CD8-positive, alpha-beta memory T cell (primary cell): ENCODE measurements at regions not wholly inside any gene's neighbourhood (a gene's known extent, or its start where the extent isn't known, plus 50 kb on each side); places are given as distances from the start of the nearest gene placed in this dataset.
A peak's percentile ranks its signal among the peaks of the same experiment; 100 is the strongest.

Experiments
- CTCF ChIA-PET: fragments of 350-600 bp; sonication (Branson Sonifier 250); formaldehyde crosslinking; loops from one replicate; lab custom pipeline; 2021; ENCODE audit warnings: antibody characterized with exemption; lab: Charles Lee
- POLR2A ChIA-PET: fragments of 350-600 bp; sonication (Branson Sonifier 250); formaldehyde crosslinking; loops from one replicate; lab custom pipeline; 2021; ENCODE audit warnings: antibody characterized with exemption; lab: Charles Lee
- DNase-seq, 5 donors: peaks; one replicate each; pipeline versions ENCODE4 v3.0.0 to v3.0.0-alpha.2; 2020 to 2022; ENCODE audit warnings: mixed read lengths in 1 of 5
- H3K27ac ChIP-seq: one replicate; pipeline ENCODE4 v1.7.0; 2013; ENCODE audit warnings: low read depth, mild to moderate bottlenecking, low read length, moderate library complexity
- H3K27me3 ChIP-seq: 2 replicates; pipeline ENCODE4 v1.7.0; 2013; ENCODE audit warnings: low read length, mild to moderate bottlenecking; ENCODE audit not compliant: insufficient read depth, poor library complexity, severe bottlenecking
- H3K36me3 ChIP-seq: 2 replicates; pipeline ENCODE4 v1.7.0; 2013; ENCODE audit warnings: mild to moderate bottlenecking, low read length, moderate library complexity; ENCODE audit not compliant: insufficient read depth
- H3K4me1 ChIP-seq: 2 replicates; pipeline ENCODE4 v1.7.0; 2013; ENCODE audit warnings: mild to moderate bottlenecking, low read length, moderate library complexity; ENCODE audit not compliant: insufficient read depth
- H3K4me3 ChIP-seq: 2 replicates; pipeline ENCODE4 v1.7.0; 2013; ENCODE audit warnings: mild to moderate bottlenecking, low read length
- H3K9me3 ChIP-seq: 2 replicates; pipeline ENCODE4 v1.7.0; 2013; ENCODE audit warnings: mild to moderate bottlenecking, low read length
- H3K27ac Mint-ChIP-seq, 8 donors: one replicate each; pipeline ENCODE4 v1.8.0; 2020 to 2021; ENCODE audit warnings: mixed read lengths in 8 of 8, mild to moderate bottlenecking in 6 of 8, inconsistent platforms in 3 of 8, moderate library complexity in 3 of 8
- H3K27me3 Mint-ChIP-seq, 2 donors: one replicate each; pipeline ENCODE4 v1.8.0; 2020 to 2021; ENCODE audit warnings: mixed read lengths in 2 of 2, mild to moderate bottlenecking in 1 of 2, moderate library complexity in 1 of 2
- H3K36me3 Mint-ChIP-seq, 3 donors: one replicate each; pipeline ENCODE4 v1.8.0; 2020 to 2021; ENCODE audit warnings: mixed read lengths in 3 of 3, inconsistent platforms in 1 of 3, mild to moderate bottlenecking in 1 of 3
- H3K4me1 Mint-ChIP-seq, 3 donors: one replicate each; pipeline ENCODE4 v1.8.0; 2020 to 2021; ENCODE audit warnings: mixed read lengths in 3 of 3, inconsistent platforms in 1 of 3, mild to moderate bottlenecking in 1 of 3
- H3K4me3 Mint-ChIP-seq, 7 donors: one replicate each; pipeline ENCODE4 v1.8.0; 2020 to 2021; ENCODE audit warnings: mixed read lengths in 7 of 7, mild to moderate bottlenecking in 6 of 7, moderate library complexity in 4 of 7, inconsistent platforms in 2 of 7
- H3K9me3 Mint-ChIP-seq, 5 donors: one replicate each; pipeline ENCODE4 v1.8.0; 2020 to 2022; ENCODE audit warnings: mixed read lengths in 5 of 5, mild to moderate bottlenecking in 3 of 5, moderate library complexity in 2 of 5, inconsistent platforms in 1 of 5

DNA sequence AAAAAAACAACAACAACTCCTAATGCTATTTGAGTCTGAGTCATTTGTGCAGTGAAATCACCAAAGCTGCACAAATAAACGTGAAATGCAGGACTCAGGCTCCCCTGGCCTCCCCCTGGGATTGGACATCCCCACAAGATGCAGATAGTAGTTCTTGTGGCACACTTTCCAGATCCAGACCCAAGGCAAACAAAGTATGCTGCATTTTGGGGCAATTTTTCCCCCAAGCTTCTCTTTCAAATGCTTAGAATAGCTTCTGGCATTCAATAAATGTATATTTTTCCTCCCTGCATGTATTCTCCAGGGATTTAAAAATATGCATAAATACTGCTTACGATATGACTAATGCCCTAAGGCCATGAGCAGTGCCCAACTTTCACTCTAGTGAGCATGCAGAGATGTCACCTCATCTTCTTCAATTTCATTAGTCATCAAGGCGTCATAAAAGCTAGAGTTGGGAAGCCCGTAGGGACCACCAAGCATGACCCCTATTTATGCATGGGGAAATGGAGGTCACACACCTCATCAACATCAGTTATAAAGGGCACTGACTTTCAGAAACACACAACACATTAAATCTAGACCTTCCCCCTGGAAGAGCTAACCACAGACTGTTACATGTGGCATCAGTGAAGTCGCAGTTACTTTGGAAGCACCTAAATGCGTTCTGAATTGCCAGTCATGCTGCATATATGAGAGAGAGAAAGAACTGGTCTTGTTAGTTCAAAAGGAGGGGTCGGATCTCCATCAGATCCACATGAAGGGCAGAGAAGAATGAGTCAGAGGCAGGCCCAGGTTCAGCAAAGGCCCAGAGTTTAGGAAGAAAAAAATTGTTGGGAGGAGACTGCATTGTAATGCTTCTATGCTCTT, 374.1 kb downstream of the LPIN1 start:
- Mint-ChIP-seq H3K27me3 (peaks cover 0 to 2% of the 10 kb centered on the region in 2 donors), H3K36me3 (no peaks in the 10 kb centered on the region), H3K4me3 (no peak overlapping the region), H3K4me1 (no peaks in the 10 kb centered on the region), H3K9me3 (no peaks in the 10 kb centered on the region), H3K27ac (no peak overlapping the region)
- Histone ChIP-seq H3K27ac (no peak overlapping the region), H3K9me3 (no peaks in the 10 kb centered on the region), H3K4me3 (no peak overlapping the region), H3K27me3 (no peaks in the 10 kb centered on the region), H3K36me3 (no peaks in the 10 kb centered on the region), H3K4me1 (peaks cover 1% of the 10 kb centered on the region)
- DNase-seq = no peak
- ChIA-PET CTCF (interaction anchor here (0.9 kb wide), 1 partner anchor 9 kb away, joined by 3 read pairs; no protein-coding TSS in a partner anchor), POLR2A (no interaction called here)

DNA sequence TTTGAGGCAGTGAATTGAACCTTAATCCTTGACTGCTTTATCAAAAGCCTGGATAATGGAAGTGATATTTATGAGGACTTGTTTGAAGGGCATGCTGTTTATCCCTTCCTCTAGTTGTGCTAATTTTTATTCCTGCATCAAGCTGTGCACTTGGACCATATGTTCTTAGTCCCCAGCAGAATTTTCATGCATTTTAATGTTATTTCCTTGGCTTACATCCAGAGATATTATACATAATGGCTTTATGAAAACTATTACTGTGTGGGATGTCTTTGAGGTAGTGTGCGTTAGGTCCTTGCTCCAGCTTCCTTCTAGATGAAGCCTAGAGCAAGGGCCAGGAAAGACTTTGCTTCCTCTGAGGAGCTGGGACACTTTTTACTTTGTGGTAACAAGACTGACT, 378.4 kb downstream of the LPIN1 start:
- H3K27me3 ChIP-seq = no peaks in the 10 kb centered on the region
- Mint-ChIP-seq H3K27ac (peak overlapping the region in 1 of 8 donors; percentile 24), H3K9me3 (peaks cover 0 to 2% (median 0%) of the 10 kb centered on the region in 5 donors), H3K4me1 (peaks cover 0 to 5% (median 0%) of the 10 kb centered on the region in 3 donors), H3K36me3 (no peaks in the 10 kb centered on the region), H3K27me3 (no peaks in the 10 kb centered on the region), H3K4me3 (no peak overlapping the region)
- no peaks in the 10 kb centered on the region for H3K36me3 ChIP-seq
- ChIA-PET POLR2A (no interaction called here), CTCF (no interaction called here)
- H3K4me1 ChIP-seq = peaks cover 33% of the 10 kb centered on the region
- no peak overlapping the region for H3K27ac ChIP-seq
- H3K4me3 ChIP-seq = no peak overlapping the region
- DNase-seq = no peak
- H3K9me3 ChIP-seq = no peaks in the 10 kb centered on the region

DNA sequence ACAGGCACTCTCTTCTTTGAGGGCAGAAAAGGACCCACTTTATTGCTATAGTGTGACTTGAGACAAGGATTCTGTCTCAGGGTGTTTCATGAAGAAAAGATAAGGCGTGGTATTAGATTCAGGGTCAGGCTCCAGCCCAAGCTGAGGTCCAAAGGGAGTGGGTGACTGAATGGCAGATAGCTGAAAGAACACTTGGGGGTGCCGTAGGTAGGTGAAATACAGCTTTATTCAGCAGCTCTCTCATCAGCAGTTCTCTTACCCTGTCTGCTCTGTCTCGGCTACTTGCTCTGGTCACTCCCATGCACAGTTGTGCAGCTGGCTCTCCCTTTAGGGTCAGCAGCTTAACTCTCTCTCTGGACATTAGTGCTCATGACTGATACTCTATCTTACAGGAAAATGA, 379.9 kb downstream of the LPIN1 start:
- CTCF ChIA-PET = interaction anchor here (0.6 kb wide), 1 partner anchor 145 kb away, joined by 3 read pairs; no protein-coding TSS in a partner anchor
- H3K9me3 ChIP-seq = no peaks in the 10 kb centered on the region
- Mint-ChIP-seq H3K27ac (peak overlapping the region in 3 of 8 donors; percentile 9 to 89 (median 55)), H3K4me3 (peak overlapping the region in 1 of 7 donors; percentile 17), H3K9me3 (peaks cover 0 to 2% (median 0%) of the 10 kb centered on the region in 5 donors), H3K27me3 (no peaks in the 10 kb centered on the region), H3K4me1 (peaks cover 0 to 5% (median 0%) of the 10 kb centered on the region in 3 donors), H3K36me3 (no peaks in the 10 kb centered on the region)
- no peak for DNase-seq
- no peak overlapping the region for H3K27ac ChIP-seq
- POLR2A ChIA-PET = no interaction called here
- no peak overlapping the region for H3K4me3 ChIP-seq
- H3K4me1 ChIP-seq = peaks cover 37% of the 10 kb centered on the region
- H3K27me3 ChIP-seq = no peaks in the 10 kb centered on the region
- H3K36me3 ChIP-seq = no peaks in the 10 kb centered on the region

DNA sequence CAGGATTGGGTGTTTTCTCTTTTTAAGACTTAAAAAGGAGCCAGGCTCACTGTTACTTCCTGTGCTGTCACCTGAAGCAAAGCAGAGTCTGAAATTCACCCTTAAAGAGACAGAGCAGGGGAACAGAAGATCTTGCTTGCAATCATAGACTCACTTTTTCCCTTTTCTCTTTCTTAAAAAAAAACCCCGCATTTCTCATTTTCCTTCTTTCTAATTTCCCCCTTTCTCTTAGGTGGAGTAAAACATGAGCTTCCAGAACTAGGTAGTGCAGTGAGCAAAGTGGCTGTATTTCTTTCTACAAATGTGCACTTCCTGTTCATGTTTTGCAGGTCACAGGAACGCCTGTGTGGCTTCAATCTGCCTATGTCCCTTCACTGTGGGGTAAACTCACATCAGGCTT, 381.2 kb downstream of the LPIN1 start:
- H3K27me3 Mint-ChIP-seq = no peaks in the 10 kb centered on the region
- peak overlapping the region; percentile 66 to 81 (median 75) for H3K4me3 Mint-ChIP-seq
- POLR2A ChIA-PET = no interaction called here
- no peaks in the 10 kb centered on the region for H3K9me3 ChIP-seq
- H3K4me1 ChIP-seq = peaks cover 50% of the 10 kb centered on the region
- no peak overlapping the region for H3K27ac ChIP-seq
- H3K36me3 ChIP-seq = no peaks in the 10 kb centered on the region
- peak overlapping the region in 7 of 8 donors; percentile 44 to 89 (median 64) for H3K27ac Mint-ChIP-seq
- CTCF ChIA-PET = no interaction called here
- peak overlapping the region; percentile 40 for H3K4me3 ChIP-seq
- no peaks in the 10 kb centered on the region for H3K36me3 Mint-ChIP-seq
- peaks cover 0 to 5% (median 0%) of the 10 kb centered on the region in 3 donors for H3K4me1 Mint-ChIP-seq
- peak in 2 of 5 donors; percentile 16 to 38 for DNase-seq
- H3K9me3 Mint-ChIP-seq = peaks cover 0 to 2% (median 0%) of the 10 kb centered on the region in 5 donors
- no peaks in the 10 kb centered on the region for H3K27me3 ChIP-seq

DNA sequence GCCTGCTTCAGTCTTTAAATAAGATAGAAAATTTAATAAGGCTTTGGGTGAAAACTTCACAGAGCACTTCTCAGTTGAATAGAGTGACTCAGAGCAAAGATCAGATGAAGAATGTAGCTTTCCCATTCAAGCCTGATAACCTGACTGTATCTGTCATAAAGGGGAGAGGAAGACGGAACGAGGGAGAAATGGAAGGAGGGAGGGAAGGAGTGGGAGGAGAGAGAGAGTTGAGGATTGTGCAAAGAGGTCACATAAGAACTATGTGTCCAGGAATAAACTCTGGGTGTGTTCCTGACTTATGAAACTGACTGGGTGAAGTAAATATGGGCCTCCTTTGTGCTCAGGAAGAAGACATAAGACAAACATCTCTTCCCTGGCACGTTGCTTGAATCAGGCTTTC, 385.5 kb downstream of the LPIN1 start:
- Mint-ChIP-seq H3K27ac (no peak overlapping the region), H3K27me3 (no peaks in the 10 kb centered on the region), H3K9me3 (peaks cover 0 to 2% (median 0%) of the 10 kb centered on the region in 5 donors), H3K4me1 (no peaks in the 10 kb centered on the region), H3K4me3 (no peak overlapping the region), H3K36me3 (peaks cover 0 to 6% (median under 1%) of the 10 kb centered on the region in 3 donors)
- no peak overlapping the region for H3K27ac ChIP-seq
- H3K36me3 ChIP-seq = no peaks in the 10 kb centered on the region
- H3K27me3 ChIP-seq = no peaks in the 10 kb centered on the region
- peaks cover 38% of the 10 kb centered on the region for H3K4me1 ChIP-seq
- CTCF ChIA-PET = no interaction called here
- no peak overlapping the region for H3K4me3 ChIP-seq
- no peaks in the 10 kb centered on the region for H3K9me3 ChIP-seq
- POLR2A ChIA-PET = no interaction called here
- no peak for DNase-seq

DNA sequence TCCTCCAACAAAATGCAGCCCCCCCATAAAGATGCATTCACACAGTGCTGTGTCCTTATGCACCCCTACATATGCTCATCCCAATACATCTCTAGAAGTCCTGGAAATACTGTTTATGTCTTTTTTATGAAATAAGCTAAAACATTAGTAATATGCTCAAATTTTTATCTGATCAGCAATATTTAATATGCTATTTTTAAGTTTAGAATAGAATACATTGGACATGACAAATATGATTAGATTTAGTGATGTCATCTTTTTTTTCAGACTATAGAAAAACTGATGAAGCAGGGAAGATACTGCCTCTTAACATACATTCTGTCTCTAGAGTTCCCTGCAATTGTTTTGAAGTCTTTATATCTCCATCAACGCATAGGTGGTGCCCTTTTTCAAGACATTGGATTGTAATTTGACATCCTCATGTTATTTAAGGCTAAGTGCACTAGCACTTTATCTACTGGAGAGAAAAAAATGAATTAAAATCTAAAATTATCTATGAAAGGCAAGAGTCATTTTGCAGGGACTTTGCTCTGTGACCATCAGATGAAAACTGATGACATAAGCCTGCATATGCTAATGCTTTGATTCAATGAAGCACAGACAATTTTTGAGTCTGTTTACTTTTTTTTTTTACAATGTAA, 395.3 kb downstream of the LPIN1 start:
- Histone ChIP-seq H3K4me3 (no peak overlapping the region), H3K27me3 (no peaks in the 10 kb centered on the region), H3K9me3 (no peaks in the 10 kb centered on the region), H3K27ac (no peak overlapping the region), H3K4me1 (no peaks in the 10 kb centered on the region), H3K36me3 (no peaks in the 10 kb centered on the region)
- ChIA-PET POLR2A (interaction anchor here (0.7 kb wide), 1 partner anchor 58 kb away, joined by 4 read pairs; no protein-coding TSS in a partner anchor), CTCF (no interaction called here)
- H3K27ac Mint-ChIP-seq = no peak overlapping the region
- H3K4me1 Mint-ChIP-seq = peaks cover 0 to 6% (median 3%) of the 10 kb centered on the region in 3 donors
- H3K27me3 Mint-ChIP-seq = peaks cover 0 to 5% of the 10 kb centered on the region in 2 donors
- H3K36me3 Mint-ChIP-seq = peaks cover 0 to 5% (median under 1%) of the 10 kb centered on the region in 3 donors
- peaks cover 0 to 2% (median 0%) of the 10 kb centered on the region in 5 donors for H3K9me3 Mint-ChIP-seq
- H3K4me3 Mint-ChIP-seq = no peak overlapping the region
- DNase-seq = no peak

DNA sequence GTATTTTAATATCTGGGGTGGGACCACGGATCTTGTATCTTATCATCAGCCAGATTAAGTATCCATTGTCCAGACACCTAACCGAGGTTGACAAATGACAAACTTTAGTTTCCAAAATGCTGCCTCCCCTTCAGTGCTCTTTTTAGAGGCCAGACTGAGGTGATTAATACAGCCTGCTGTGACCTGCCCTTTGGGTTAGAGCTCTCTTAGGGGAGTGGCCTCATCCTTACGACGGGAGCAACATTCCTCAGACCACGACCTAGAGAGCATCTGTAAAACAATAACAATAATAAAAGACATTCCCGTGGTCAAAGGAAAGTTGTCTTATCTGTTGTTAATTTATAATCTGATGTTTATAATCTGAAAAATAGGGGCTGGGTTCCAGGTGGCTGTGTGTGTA, 405.3 kb downstream of the LPIN1 start:
- H3K27ac Mint-ChIP-seq = no peak overlapping the region
- peaks cover 6 to 10% of the 10 kb centered on the region in 2 donors for H3K27me3 Mint-ChIP-seq
- no peaks in the 10 kb centered on the region for H3K4me1 Mint-ChIP-seq
- no peak overlapping the region for H3K4me3 Mint-ChIP-seq
- Histone ChIP-seq H3K27ac (no peak overlapping the region), H3K27me3 (no peaks in the 10 kb centered on the region), H3K36me3 (no peaks in the 10 kb centered on the region), H3K4me3 (no peak overlapping the region), H3K9me3 (no peaks in the 10 kb centered on the region), H3K4me1 (no peaks in the 10 kb centered on the region)
- DNase-seq = no peak
- peaks cover 0 to 2% (median 0%) of the 10 kb centered on the region in 3 donors for H3K36me3 Mint-ChIP-seq
- H3K9me3 Mint-ChIP-seq = peaks cover 0 to 4% (median 0%) of the 10 kb centered on the region in 5 donors
- ChIA-PET CTCF (no interaction called here), POLR2A (no interaction called here)

DNA sequence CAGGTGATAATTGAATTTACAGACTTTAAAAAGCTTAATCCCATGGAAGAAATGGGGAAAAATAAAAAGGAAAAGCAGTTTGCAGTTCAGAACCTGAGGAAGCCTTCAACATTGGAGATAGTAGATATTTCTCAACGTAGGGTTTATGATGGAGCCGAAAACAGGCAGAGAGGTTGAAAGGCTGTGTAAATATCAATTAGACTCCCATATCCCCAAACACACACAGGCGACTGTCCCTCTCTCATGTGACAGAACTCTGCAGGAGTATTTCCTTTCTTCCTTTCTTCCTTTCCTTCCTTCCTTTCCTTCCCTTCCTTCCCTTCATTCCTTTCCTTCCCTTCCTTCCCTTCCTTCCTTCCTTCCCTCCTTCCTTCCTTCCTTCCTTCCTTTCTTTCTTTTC, 406.5 kb downstream of the LPIN1 start:
- H3K4me3 ChIP-seq = no peak overlapping the region
- no peak overlapping the region for H3K27ac Mint-ChIP-seq
- H3K9me3 Mint-ChIP-seq = peaks cover 0 to 4% (median 0%) of the 10 kb centered on the region in 5 donors
- H3K9me3 ChIP-seq = no peaks in the 10 kb centered on the region
- ChIA-PET POLR2A (no interaction called here), CTCF (no interaction called here)
- H3K27me3 ChIP-seq = no peaks in the 10 kb centered on the region
- no peaks in the 10 kb centered on the region for H3K4me1 ChIP-seq
- peaks cover 6 to 10% of the 10 kb centered on the region in 2 donors for H3K27me3 Mint-ChIP-seq
- H3K36me3 ChIP-seq = no peaks in the 10 kb centered on the region
- H3K27ac ChIP-seq = no peak overlapping the region
- no peaks in the 10 kb centered on the region for H3K36me3 Mint-ChIP-seq
- H3K4me3 Mint-ChIP-seq = no peak overlapping the region
- H3K4me1 Mint-ChIP-seq = no peaks in the 10 kb centered on the region
- no peak for DNase-seq
